CD8-positive, alpha-beta memory T cell (primary cell): ENCODE measurements at regions not wholly inside any gene's neighbourhood (a gene's known extent, or its start where the extent isn't known, plus 50 kb on each side); places are given as distances from the start of the nearest gene placed in this dataset.

Source experiments
- CTCF ChIA-PET: fragments of 350-600 bp; sonication (Branson Sonifier 250); formaldehyde crosslinking; loops from one replicate; lab custom pipeline; 2021; ENCODE audit warnings: antibody characterized with exemption; lab: Charles Lee
- POLR2A ChIA-PET: fragments of 350-600 bp; sonication (Branson Sonifier 250); formaldehyde crosslinking; loops from one replicate; lab custom pipeline; 2021; ENCODE audit warnings: antibody characterized with exemption; lab: Charles Lee
- DNase-seq, 5 donors: peaks; one replicate each; pipeline versions ENCODE4 v3.0.0 to v3.0.0-alpha.2; 2020 to 2022; ENCODE audit warnings: mixed read lengths in 1 of 5
- H3K27ac ChIP-seq: one replicate; pipeline ENCODE4 v1.7.0; 2013; ENCODE audit warnings: low read depth, mild to moderate bottlenecking, low read length, moderate library complexity
- H3K27me3 ChIP-seq: 2 replicates; pipeline ENCODE4 v1.7.0; 2013; ENCODE audit warnings: low read length, mild to moderate bottlenecking; ENCODE audit not compliant: insufficient read depth, poor library complexity, severe bottlenecking
- H3K36me3 ChIP-seq: 2 replicates; pipeline ENCODE4 v1.7.0; 2013; ENCODE audit warnings: mild to moderate bottlenecking, low read length, moderate library complexity; ENCODE audit not compliant: insufficient read depth
- H3K4me1 ChIP-seq: 2 replicates; pipeline ENCODE4 v1.7.0; 2013; ENCODE audit warnings: mild to moderate bottlenecking, low read length, moderate library complexity; ENCODE audit not compliant: insufficient read depth
- H3K4me3 ChIP-seq: 2 replicates; pipeline ENCODE4 v1.7.0; 2013; ENCODE audit warnings: mild to moderate bottlenecking, low read length
- H3K9me3 ChIP-seq: 2 replicates; pipeline ENCODE4 v1.7.0; 2013; ENCODE audit warnings: mild to moderate bottlenecking, low read length
- H3K27ac Mint-ChIP-seq, 8 donors: one replicate each; pipeline ENCODE4 v1.8.0; 2020 to 2021; ENCODE audit warnings: mixed read lengths in 8 of 8, mild to moderate bottlenecking in 6 of 8, inconsistent platforms in 3 of 8, moderate library complexity in 3 of 8
- H3K27me3 Mint-ChIP-seq, 2 donors: one replicate each; pipeline ENCODE4 v1.8.0; 2020 to 2021; ENCODE audit warnings: mixed read lengths in 2 of 2, mild to moderate bottlenecking in 1 of 2, moderate library complexity in 1 of 2
- H3K36me3 Mint-ChIP-seq, 3 donors: one replicate each; pipeline ENCODE4 v1.8.0; 2020 to 2021; ENCODE audit warnings: mixed read lengths in 3 of 3, inconsistent platforms in 1 of 3, mild to moderate bottlenecking in 1 of 3
- H3K4me1 Mint-ChIP-seq, 3 donors: one replicate each; pipeline ENCODE4 v1.8.0; 2020 to 2021; ENCODE audit warnings: mixed read lengths in 3 of 3, inconsistent platforms in 1 of 3, mild to moderate bottlenecking in 1 of 3
- H3K4me3 Mint-ChIP-seq, 7 donors: one replicate each; pipeline ENCODE4 v1.8.0; 2020 to 2021; ENCODE audit warnings: mixed read lengths in 7 of 7, mild to moderate bottlenecking in 6 of 7, moderate library complexity in 4 of 7, inconsistent platforms in 2 of 7
- H3K9me3 Mint-ChIP-seq, 5 donors: one replicate each; pipeline ENCODE4 v1.8.0; 2020 to 2022; ENCODE audit warnings: mixed read lengths in 5 of 5, mild to moderate bottlenecking in 3 of 5, moderate library complexity in 2 of 5, inconsistent platforms in 1 of 5

DNA sequence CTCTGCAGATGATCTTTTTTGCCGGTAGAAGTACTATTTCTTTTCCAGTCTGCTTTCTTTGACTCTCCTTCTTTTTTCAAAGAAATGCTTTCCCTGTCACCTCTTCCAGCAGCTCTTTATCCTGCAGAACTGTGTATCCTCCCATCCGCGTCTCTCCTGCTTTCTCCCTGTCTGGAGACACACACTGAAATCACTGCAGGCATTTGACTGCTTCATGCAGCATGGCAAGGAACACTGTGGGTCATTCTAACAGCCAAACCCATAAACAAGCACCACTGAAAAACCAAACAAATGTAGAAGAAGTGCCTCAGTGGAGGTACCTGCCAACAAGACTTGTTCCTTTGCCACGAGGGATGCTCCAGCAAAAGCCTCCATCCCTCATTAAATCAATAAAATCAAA, 403.7 kb upstream of the CITED2 start:
- no peaks in the 10 kb centered on the region for H3K36me3 Mint-ChIP-seq
- H3K27me3 Mint-ChIP-seq: peaks cover 6% of the 10 kb centered on the region in 2 donors
- CTCF ChIA-PET: no interaction called here

DNA sequence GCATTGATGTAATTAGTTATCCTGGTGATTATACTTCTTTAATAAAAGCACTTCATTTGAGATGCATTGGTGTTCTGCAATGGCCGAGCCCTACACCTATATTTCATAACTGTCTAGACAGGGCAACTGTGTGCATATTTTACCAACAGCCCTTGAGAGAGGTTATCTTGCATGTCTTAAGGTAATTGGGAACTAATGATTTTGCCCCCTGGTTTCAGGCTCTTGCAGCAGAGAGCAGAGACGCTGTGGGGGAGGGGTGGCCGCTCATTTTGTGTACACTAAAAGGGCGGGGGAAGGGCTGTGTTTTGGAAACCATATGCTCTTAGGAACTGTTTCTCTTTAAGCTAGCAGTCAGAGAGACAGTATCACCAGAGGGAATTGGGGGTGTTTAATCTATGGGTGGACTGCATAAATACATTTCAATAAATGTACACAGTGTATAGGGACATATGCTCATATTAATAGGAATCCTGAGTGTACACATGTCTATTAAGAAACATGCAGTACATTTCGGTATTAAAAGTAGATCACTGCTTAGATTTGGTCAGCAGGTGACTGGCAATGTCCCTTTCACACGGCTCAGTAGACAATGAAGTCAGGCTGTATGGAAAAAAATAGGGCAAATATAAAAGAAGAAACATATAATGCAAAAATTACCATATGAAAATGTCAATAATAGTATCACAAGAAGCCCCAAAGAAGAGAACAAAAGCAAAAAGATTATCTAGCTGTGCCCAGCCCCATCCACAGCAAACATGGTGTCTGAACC, 402.9 kb upstream of the CITED2 start:
- Mint-ChIP-seq H3K4me3 (no peak overlapping the region), H3K36me3 (no peaks in the 10 kb centered on the region), H3K27me3 (peaks cover 6% of the 10 kb centered on the region in 2 donors), H3K9me3 (no peaks in the 10 kb centered on the region), H3K27ac (peak overlapping the region in 1 of 8 donors; percentile 13), H3K4me1 (no peaks in the 10 kb centered on the region)
- CTCF ChIA-PET: no interaction called here
- Histone ChIP-seq H3K27ac (peak overlapping the region; percentile 4), H3K4me1 (no peaks in the 10 kb centered on the region), H3K9me3 (no peaks in the 10 kb centered on the region), H3K27me3 (no peaks in the 10 kb centered on the region), H3K36me3 (no peaks in the 10 kb centered on the region), H3K4me3 (no peak overlapping the region)
- POLR2A ChIA-PET: no interaction called here
- no peak for DNase-seq

More for the DNA sequence above, 403.7 kb upstream of the CITED2 start:
- Mint-ChIP-seq H3K27ac (no peak overlapping the region), H3K4me1 (no peaks in the 10 kb centered on the region), H3K4me3 (no peak overlapping the region), H3K9me3 (no peaks in the 10 kb centered on the region)
- H3K27me3 ChIP-seq: no peaks in the 10 kb centered on the region
- H3K4me3 ChIP-seq: no peak overlapping the region
- POLR2A ChIA-PET: no interaction called here
- no peaks in the 10 kb centered on the region for H3K9me3 ChIP-seq
- H3K36me3 ChIP-seq: no peaks in the 10 kb centered on the region
- no peaks in the 10 kb centered on the region for H3K4me1 ChIP-seq
- H3K27ac ChIP-seq: no peak overlapping the region
- no peak for DNase-seq

DNA sequence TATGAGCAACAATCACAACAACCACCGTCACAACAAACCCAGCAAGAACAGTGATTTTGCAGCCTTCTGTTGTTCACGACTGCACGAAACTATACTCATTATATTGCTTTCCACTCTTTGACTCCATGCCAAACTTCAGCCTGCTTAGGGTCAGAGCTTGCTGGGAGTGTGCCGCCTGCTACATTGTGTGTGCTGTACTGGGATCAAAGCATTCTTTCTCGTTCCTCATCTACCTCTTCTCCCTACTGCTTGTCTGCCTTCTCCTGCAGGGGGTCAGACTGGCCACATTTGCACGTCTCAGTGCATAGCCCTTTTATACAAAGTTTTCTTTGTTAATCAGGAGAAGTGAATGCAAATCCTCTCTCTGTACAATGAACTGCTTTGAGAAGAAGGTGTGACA, 401.6 kb upstream of the CITED2 start:
- Histone ChIP-seq H3K36me3 (no peaks in the 10 kb centered on the region), H3K4me3 (no peak overlapping the region), H3K9me3 (no peaks in the 10 kb centered on the region), H3K27ac (no peak overlapping the region), H3K27me3 (no peaks in the 10 kb centered on the region), H3K4me1 (no peaks in the 10 kb centered on the region)
- Mint-ChIP-seq H3K4me3 (no peak overlapping the region), H3K4me1 (no peaks in the 10 kb centered on the region), H3K9me3 (no peaks in the 10 kb centered on the region), H3K27me3 (peaks cover 6% of the 10 kb centered on the region in 2 donors), H3K27ac (no peak overlapping the region), H3K36me3 (no peaks in the 10 kb centered on the region)
- ChIA-PET CTCF (no interaction called here), POLR2A (no interaction called here)
- DNase-seq: no peak

DNA sequence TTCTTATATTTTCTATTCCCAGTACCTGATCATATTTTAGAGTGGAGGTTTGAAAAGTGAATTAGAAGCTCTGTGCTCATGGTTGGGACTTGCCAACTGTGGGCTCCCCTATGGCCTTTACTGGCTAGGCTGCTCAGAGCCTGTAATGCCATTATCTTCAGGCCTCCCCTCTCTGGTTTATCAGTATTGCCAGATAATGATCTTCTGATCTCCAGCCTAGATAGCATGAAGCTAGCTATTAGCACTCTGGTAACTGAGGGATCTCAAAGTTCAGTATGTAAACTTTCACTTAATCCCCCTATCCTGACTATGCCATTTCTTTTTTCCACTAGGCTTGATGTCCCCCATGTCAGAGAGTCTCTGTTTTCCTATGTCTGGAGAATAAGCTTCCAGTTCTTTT, 393.7 kb upstream of the CITED2 start:
- H3K36me3 ChIP-seq: no peaks in the 10 kb centered on the region
- Mint-ChIP-seq H3K36me3 (no peaks in the 10 kb centered on the region), H3K9me3 (no peaks in the 10 kb centered on the region), H3K4me3 (no peak overlapping the region), H3K4me1 (peaks cover 13 to 22% (median 20%) of the 10 kb centered on the region in 3 donors), H3K27ac (no peak overlapping the region), H3K27me3 (no peaks in the 10 kb centered on the region)
- H3K4me1 ChIP-seq: no peaks in the 10 kb centered on the region
- H3K4me3 ChIP-seq: no peak overlapping the region
- no peak overlapping the region for H3K27ac ChIP-seq
- H3K27me3 ChIP-seq: no peaks in the 10 kb centered on the region
- ChIA-PET CTCF (no interaction called here), POLR2A (no interaction called here)
- DNase-seq: no peak
- no peaks in the 10 kb centered on the region for H3K9me3 ChIP-seq

DNA sequence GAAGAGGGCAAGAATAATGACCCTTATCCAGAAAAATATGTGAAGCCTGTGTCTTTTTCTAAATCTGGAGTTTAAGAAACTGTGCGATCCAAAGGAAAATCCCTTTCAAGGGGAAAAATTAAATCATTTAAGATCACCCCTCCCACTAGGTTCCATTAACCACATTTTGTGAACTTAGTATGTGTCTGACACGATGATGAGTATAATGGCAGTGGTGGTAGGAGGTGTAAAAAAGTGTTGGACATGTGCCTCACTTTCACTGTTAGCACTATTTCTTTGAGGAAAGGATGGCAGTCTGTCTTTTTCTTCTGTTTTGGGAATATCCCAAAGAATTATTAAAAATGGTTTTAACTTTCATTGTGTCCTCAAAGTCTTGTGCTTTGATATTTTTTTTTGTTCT, 392.3 kb upstream of the CITED2 start:
- no peak overlapping the region for H3K4me3 ChIP-seq
- Mint-ChIP-seq H3K4me1 (peaks cover 13 to 22% (median 20%) of the 10 kb centered on the region in 3 donors), H3K27me3 (no peaks in the 10 kb centered on the region), H3K36me3 (no peaks in the 10 kb centered on the region), H3K4me3 (no peak overlapping the region), H3K9me3 (no peaks in the 10 kb centered on the region), H3K27ac (no peak overlapping the region)
- POLR2A ChIA-PET: no interaction called here
- H3K27me3 ChIP-seq: no peaks in the 10 kb centered on the region
- no peaks in the 10 kb centered on the region for H3K36me3 ChIP-seq
- DNase-seq: no peak
- H3K27ac ChIP-seq: no peak overlapping the region
- CTCF ChIA-PET: no interaction called here
- no peaks in the 10 kb centered on the region for H3K9me3 ChIP-seq
- no peaks in the 10 kb centered on the region for H3K4me1 ChIP-seq

DNA sequence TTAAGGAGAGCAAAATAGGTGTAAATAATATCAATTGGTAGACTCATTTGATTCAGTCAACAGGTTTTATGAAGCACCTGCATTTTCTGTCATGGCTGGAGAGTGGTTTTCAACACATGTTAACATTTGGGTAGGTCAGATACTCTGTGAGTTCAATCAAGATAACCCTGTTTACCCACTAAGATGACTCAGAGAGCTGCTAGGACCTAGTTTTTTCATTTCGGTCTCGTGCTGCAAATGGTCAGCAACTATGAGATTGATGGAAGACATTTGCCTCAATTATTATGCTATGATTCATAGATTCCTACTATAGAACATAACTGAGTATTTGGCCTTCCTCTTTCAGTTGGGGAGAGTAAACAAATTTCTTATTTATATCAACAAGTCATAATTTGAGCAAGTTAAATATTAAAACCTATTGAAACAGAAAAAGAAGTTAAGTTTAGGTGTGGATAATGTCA, 391.4 kb upstream of the CITED2 start:
- no peaks in the 10 kb centered on the region for H3K36me3 ChIP-seq
- no peaks in the 10 kb centered on the region for H3K9me3 Mint-ChIP-seq
- H3K27ac Mint-ChIP-seq: no peak overlapping the region
- ChIA-PET POLR2A (no interaction called here), CTCF (interaction anchor here (0.8 kb wide), 1 partner anchor 396 kb away, joined by 3 read pairs; no protein-coding TSS in a partner anchor)
- no peaks in the 10 kb centered on the region for H3K36me3 Mint-ChIP-seq
- no peak overlapping the region for H3K4me3 ChIP-seq
- H3K4me1 ChIP-seq: no peaks in the 10 kb centered on the region
- no peak for DNase-seq
- no peak overlapping the region for H3K4me3 Mint-ChIP-seq
- H3K27me3 Mint-ChIP-seq: no peaks in the 10 kb centered on the region
- H3K9me3 ChIP-seq: no peaks in the 10 kb centered on the region
- H3K27ac ChIP-seq: no peak overlapping the region
- H3K27me3 ChIP-seq: no peaks in the 10 kb centered on the region
- H3K4me1 Mint-ChIP-seq: peaks cover 13 to 22% (median 20%) of the 10 kb centered on the region in 3 donors

DNA sequence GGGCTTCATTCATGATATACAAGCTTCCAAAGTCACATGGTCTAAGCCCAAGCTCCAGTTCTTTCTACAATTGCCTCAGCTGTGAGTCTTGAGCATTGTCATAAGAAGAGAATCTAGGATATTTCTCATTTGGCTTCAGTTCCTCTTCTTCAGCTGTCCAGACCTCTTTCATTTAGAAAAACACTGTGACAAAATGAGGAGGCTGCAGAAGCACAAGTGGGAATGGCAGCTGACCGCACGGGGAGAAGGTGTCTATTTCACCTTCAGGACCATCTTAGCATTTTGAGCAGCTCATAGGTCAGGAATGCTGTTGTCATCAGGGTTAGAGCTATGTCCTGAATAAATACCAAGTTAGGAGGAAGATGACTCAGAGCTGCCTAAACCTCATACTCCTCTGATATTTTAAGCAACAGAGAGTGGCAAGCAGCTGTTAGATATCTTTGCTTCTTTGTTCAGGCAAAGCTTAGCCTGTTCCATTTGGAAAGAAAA, 390.1 kb upstream of the CITED2 start:
- Mint-ChIP-seq H3K36me3 (no peaks in the 10 kb centered on the region), H3K4me3 (peak overlapping the region in 2 of 7 donors; percentile 13 to 36), H3K9me3 (no peaks in the 10 kb centered on the region), H3K27me3 (no peaks in the 10 kb centered on the region), H3K4me1 (peaks cover 13 to 22% (median 20%) of the 10 kb centered on the region in 3 donors), H3K27ac (peak overlapping the region in 5 of 8 donors; percentile 34 to 73 (median 53))
- Histone ChIP-seq H3K4me3 (no peak overlapping the region), H3K27me3 (no peaks in the 10 kb centered on the region), H3K4me1 (no peaks in the 10 kb centered on the region), H3K9me3 (no peaks in the 10 kb centered on the region), H3K36me3 (no peaks in the 10 kb centered on the region), H3K27ac (no peak overlapping the region)
- ChIA-PET POLR2A (no interaction called here), CTCF (interaction anchor here (0.7 kb wide), 1 partner anchor 390 kb away, joined by 3 read pairs; the partner anchor contains the start of gene CITED2)
- no peak for DNase-seq

DNA sequence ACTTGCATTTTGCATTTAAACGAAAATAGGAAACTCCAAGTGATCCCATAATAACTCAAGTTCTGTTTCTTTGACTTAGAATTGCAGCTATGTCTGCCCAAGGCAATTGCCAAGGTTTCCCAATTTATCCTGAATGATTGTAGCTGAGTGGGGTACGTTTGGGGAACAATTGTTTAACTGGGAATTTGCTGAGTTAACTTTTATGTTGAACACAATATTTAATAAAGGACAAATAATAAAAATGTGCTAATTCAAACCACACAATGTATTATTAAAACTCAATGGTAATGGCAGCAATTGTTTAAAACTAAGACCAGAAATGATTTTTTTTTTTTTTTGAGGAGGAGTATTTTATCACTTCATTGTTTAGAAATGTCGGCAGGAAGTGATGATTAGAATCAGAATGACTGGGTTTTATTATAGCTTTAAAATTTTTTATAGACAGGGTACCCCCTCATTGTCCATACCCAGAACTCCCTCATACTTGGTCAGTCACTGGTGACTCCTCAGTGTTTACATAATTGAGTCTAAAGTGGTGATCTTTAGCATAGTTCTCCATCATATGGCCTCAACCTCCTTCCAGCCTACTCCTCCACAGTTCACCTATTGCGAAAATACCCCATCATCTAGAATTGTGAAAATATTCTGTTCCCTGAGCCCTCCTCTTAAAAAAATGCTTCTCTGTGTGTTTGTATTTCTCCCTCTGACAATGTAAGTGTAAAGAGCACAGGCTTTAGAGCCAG, 389.2 kb upstream of the CITED2 start:
- no peak overlapping the region for H3K27ac Mint-ChIP-seq
- Histone ChIP-seq H3K27me3 (no peaks in the 10 kb centered on the region), H3K27ac (no peak overlapping the region), H3K36me3 (no peaks in the 10 kb centered on the region), H3K9me3 (no peaks in the 10 kb centered on the region), H3K4me1 (no peaks in the 10 kb centered on the region), H3K4me3 (no peak overlapping the region)
- ChIA-PET CTCF (interaction anchor here (0.7 kb wide), 1 partner anchor 392 kb away, joined by 4 read pairs; no protein-coding TSS in a partner anchor), POLR2A (no interaction called here)
- no peaks in the 10 kb centered on the region for H3K36me3 Mint-ChIP-seq
- peaks cover 13 to 22% (median 20%) of the 10 kb centered on the region in 3 donors for H3K4me1 Mint-ChIP-seq
- H3K27me3 Mint-ChIP-seq: no peaks in the 10 kb centered on the region
- no peak for DNase-seq
- H3K9me3 Mint-ChIP-seq: no peaks in the 10 kb centered on the region
- no peak overlapping the region for H3K4me3 Mint-ChIP-seq
